ENCODE measurements at regions not wholly inside any gene's neighbourhood (a gene's known extent, or its start where the extent isn't known, plus 50 kb on each side); places are given as distances from the start of the nearest gene placed in this dataset.

DNA sequence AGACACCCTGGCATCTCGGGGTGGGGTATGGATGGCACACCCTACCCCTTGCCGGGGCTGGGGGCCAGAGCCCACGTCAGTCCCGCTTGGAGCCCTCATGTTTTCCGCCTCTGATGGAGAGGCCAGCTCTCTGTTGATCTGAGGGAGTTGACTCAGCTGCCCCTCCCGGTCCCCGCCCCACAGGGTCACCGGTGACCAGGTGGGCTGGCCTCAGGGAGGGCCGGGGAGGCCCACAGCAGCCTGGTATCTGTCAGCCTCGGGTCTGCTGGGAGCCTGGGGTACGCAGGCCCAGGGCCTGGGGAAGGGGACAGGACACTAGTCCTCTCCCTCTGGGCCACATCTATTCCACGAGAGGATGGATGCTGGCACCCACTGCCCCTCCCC lies 109.5 kb upstream of the CIBAR2 start:
- no peak overlapping the region for H3K4me3 ChIP-seq (ENCODE audit: control insufficient read depth, low read depth, low read length)
- TF ChIP-seq, protein P1, sequence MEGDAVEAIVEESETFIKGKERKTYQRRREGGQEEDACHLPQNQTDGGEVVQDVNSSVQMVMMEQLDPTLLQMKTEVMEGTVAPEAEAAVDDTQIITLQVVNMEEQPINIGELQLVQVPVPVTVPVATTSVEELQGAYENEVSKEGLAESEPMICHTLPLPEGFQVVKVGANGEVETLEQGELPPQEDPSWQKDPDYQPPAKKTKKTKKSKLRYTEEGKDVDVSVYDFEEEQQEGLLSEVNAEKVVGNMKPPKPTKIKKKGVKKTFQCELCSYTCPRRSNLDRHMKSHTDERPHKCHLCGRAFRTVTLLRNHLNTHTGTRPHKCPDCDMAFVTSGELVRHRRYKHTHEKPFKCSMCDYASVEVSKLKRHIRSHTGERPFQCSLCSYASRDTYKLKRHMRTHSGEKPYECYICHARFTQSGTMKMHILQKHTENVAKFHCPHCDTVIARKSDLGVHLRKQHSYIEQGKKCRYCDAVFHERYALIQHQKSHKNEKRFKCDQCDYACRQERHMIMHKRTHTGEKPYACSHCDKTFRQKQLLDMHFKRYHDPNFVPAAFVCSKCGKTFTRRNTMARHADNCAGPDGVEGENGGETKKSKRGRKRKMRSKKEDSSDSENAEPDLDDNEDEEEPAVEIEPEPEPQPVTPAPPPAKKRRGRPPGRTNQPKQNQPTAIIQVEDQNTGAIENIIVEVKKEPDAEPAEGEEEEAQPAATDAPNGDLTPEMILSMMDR (IDR thresholded peaks at IDR 0.05; ENCODE audit: control insufficient read depth, insufficient read depth, low read depth, low read length, missing control alignments): no peak
- DNase-seq (ENCODE audit: low read depth): no peak

DNA sequence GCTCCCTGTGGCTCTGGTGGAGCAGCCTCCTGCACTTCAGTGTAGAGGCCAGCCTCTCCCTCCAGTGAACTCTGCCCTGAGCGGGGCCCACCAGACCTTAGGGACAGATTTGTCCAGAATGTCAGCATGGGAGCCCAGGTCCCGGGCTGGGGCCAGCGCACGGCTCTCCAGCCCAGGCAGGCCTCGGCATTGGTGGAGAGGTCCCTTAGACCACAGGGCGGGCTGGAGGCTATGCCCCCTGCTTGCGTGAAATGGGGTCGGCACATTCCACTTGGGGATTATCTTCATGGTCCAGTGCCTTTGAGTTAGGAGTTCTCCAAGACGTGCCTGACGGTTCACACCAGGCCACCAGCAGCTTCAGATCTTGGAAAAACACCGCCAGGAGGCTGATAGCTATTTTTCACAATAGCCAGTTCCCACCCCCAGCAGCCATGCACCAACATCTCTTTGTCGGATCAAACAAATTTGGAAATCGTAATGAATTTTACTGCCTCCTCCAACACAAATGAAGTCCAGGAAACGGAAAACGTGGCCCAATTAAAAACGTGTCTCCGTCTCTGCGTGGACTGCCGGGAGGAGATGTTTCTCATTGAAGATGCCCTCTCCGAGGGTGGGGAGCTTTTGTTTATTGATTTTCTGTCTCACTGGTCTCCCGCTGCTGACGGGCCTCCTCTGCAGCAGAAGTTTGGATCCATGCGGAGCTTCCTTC lies 110.0 kb upstream of the CIBAR2 start:
- DNase-seq (ENCODE audit: low read depth): no peak
- TF ChIP-seq, protein P1 (IDR thresholded peaks at IDR 0.05; ENCODE audit: control insufficient read depth, insufficient read depth, low read depth, low read length, missing control alignments): no peak
- no peak overlapping the region for H3K4me3 ChIP-seq (ENCODE audit: control insufficient read depth, low read depth, low read length)

DNA sequence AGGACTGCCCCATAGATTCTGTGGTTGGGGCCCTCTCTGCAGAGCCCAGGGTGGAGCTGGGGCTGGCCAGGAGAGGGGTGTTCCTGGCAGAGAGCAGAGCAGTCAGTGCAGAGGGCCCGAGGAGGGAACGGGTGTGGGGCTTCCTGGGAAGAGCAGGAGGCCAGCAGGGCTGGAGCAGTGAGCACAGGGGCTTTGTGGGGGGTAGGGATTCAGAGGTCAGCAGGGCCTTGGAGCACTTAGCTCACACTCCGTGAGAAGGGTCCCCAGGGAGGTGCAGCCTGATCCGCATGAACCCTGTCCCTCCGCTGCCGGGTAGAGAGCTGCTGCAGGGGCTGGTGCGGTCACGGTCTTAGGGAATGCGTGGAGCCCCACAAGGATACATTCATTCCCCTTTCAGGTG lies 113.0 kb upstream of the CIBAR2 start:
- TF ChIP-seq, protein P1 (IDR thresholded peaks at IDR 0.05; ENCODE audit: control insufficient read depth, insufficient read depth, low read depth, low read length, missing control alignments): no peak
- DNase-seq (ENCODE audit: low read depth): no peak
- no peak overlapping the region for H3K4me3 ChIP-seq (ENCODE audit: control insufficient read depth, low read depth, low read length)

DNA sequence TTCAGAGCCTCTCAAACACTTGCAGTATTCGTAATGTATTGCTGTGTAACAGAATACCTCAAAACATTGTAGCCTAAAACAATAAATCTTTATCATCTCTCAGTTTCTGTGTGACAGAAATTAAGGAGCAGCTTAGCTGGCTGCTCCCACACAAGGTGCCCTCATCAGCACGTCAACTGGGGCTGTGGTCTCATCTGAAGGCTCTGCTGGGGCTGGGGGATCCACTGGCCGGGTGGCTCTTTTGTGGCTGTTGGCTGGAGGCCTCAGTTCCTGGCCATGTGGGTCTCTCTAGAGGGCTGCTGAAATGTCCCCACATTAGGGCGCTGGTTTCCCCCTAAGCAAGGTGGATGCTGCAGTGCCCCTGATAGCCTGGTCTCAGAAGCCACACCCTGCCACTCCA lies 113.4 kb upstream of the CIBAR2 start:
- TF ChIP-seq, protein P1 (IDR thresholded peaks at IDR 0.05; ENCODE audit: control insufficient read depth, insufficient read depth, low read depth, low read length, missing control alignments): no peak
- no peak overlapping the region for H3K4me3 ChIP-seq (ENCODE audit: control insufficient read depth, low read depth, low read length)
- DNase-seq (ENCODE audit: low read depth): no peak

DNA sequence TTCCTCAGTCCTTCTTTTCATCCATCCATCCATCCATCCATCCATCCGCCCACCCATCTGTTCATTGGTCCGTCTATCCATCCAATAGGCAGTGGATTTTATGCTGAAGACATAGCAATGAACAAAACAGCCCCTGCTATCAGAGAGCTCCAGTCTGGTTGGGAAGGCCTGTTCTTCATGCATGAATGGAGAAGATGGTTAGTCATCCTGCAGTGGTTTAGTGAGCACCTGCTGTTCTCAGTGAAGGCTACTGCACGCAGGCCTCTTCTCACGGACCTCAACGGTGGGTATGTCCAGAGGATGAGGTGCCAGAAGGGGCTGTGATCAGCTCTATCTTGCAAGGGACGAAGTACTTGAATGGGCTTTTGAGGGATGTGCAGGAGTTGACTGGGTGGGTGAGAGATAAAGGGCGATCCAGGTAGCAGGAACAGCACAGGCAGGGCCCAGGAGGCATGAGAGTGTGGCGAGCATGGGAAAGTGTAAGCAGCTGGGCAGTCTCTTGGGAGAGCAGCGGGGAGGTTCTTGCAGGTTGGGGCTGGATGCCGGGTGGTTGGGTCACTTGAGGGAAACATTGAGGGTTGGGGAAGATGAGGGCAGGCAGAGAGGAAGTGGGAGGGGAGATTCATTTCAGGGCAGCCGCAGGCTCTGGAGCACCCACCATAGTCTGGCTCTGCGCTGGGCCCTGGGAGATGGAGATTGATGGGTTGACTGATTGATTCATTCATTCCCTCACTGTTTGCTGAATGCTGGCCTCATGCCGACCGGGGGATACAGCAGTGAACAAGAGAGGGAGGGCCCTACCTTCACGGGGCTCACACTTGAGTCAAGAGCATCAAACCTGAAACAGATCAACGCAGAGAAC lies 115.0 kb upstream of the CIBAR2 start:
- DNase-seq (ENCODE audit: low read depth): no peak
- H3K4me3 ChIP-seq (ENCODE audit: control insufficient read depth, low read depth, low read length): no peak overlapping the region
- TF ChIP-seq, protein P1 (IDR thresholded peaks at IDR 0.05; ENCODE audit: control insufficient read depth, insufficient read depth, low read depth, low read length, missing control alignments): no peak

DNA sequence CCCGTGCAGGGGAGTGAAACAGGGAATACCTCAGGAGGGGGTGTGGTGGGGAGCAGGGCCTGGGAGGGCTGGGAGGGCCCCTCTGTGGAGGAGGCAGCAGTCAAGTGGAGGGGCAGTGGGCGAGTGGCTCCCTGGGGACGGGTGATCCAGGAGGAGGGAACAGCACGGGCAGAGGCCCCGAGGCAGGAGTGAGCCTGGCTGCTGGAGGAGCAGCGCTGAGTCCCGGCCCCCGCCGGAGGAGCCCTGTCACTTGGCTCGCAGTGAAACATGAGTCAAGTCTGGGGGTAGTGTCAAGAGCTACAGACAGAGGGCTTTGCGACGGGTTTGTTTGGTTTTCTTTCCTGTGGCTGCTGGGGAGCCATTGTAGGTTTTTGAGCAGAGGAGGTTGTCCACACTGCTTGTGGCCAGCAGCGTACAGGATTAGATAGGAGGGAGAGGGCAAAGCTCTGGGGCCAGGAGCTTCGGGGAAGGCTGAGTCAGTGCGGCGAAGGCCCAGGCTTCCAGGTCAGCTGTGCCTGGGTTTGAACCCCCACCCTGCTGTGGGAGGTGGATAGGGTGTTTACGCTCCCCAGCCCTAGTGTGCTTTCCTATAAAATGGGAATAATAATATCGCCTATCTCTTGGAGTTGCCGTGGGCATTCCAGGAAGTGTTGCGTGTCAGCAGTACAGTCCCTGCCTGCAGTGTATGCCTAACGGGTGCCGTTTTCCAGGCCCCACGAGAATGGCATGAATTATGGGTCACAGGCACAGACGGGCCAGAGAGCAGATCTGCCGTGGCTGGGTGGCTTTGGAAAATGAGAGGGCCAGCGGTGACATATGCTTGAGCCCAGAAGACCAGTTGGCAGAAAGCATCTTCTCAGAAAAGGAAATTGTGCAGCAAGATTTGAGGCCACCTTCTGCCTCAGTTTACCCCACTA lies 115.9 kb upstream of the CIBAR2 start:
- H3K4me3 ChIP-seq (ENCODE audit: control insufficient read depth, low read depth, low read length): no peak overlapping the region

More for the DNA sequence above, 115.9 kb upstream of the CIBAR2 start:
- TF ChIP-seq, protein P1 (IDR thresholded peaks at IDR 0.05; ENCODE audit: control insufficient read depth, insufficient read depth, low read depth, low read length, missing control alignments): peak; percentile 32
- DNase-seq (ENCODE audit: low read depth): no peak
